HepG2 (cell line): ENCODE measurements at regions not wholly inside any gene's neighbourhood (a gene's known extent, or its start where the extent isn't known, plus 50 kb on each side); places are given as distances from the start of the nearest gene placed in this dataset.

Experiments
- ATAC-seq: fragments of 200-7000 bp; cut with Tn5 transposase; 3 replicates; pipeline ENCODE4 v1.9.1; 2020; ENCODE audit warnings: mild to moderate bottlenecking, moderate library complexity
- BruUV-seq: library from RNA; stranded (reverse); fragments of 400-500 nt; replicated peaks from 2 replicates; lab custom pipeline; 2021; lab: Mats Ljungman, UMichigan
- CTCF ChIA-PET: fragments of 300-600 bp; formaldehyde crosslinking; extraction: SDS; loops from one replicate; lab custom pipeline; 2021; ENCODE audit warnings: low total read pairs, inconsistent platforms, low intra/inter-chr PET ratio; lab: Yijun Ruan, JAX
- POLR2A ChIA-PET: fragments of 350-600 bp; sonication (Branson Sonifier 250); formaldehyde crosslinking; loops from one replicate; lab custom pipeline; 2020; ENCODE audit warnings: antibody characterized with exemption, inconsistent platforms; lab: Yijun Ruan, JAX
- DNase-seq: peaks from one replicate; pipeline ENCODE4 v3.0.0-alpha.2; 2015; ENCODE audit warnings: low spot score
- FAIRE-seq: peaks from 3 replicates; lab custom pipeline; 2011; peaks lifted over from hg19 to GRCh38; lab: Jason Lieb, UNC
- H2AFZ ChIP-seq: one replicate; pipeline ENCODE4 v1.6.1; 2011; ENCODE audit warnings: low read length, inconsistent platforms
- H3K27ac ChIP-seq: fragments of 300-600 bp; 3 replicates; pipeline ENCODE4 v1.8.0; 2011; ENCODE audit warnings: mixed run types, mild to moderate bottlenecking, mixed read lengths, low read length, inconsistent platforms; ENCODE audit not compliant: insufficient read depth; ENCODE audit errors: extremely low read length
- H3K27me3 ChIP-seq, 2 experiments: fragments of 200-600 bp in 1 of 2; 2 replicates in 1 of 2; 3 replicates in 1 of 2; pipeline versions ENCODE4 v1.6.0 to v1.8.0; 2011; ENCODE audit warnings: low read length in 2 of 2, mild to moderate bottlenecking in 2 of 2, moderate library complexity in 2 of 2, inconsistent platforms in 1 of 2; ENCODE audit not compliant: insufficient read depth in 2 of 2, control insufficient read depth in 1 of 2
- H3K36me3 ChIP-seq, 2 experiments: fragments of 200-600 bp in 1 of 2; replicated peaks in 1 of 2; 2 replicates in 1 of 2; 3 replicates in 1 of 2; pipeline versions ENCODE4 v1.5.1 to v1.8.0; 2011; ENCODE audit warnings: low read length in 2 of 2, inconsistent platforms in 1 of 2; ENCODE audit not compliant: insufficient read depth in 2 of 2, control insufficient read depth in 1 of 2
- H3K4me1 ChIP-seq: 2 replicates; pipeline ENCODE4 v1.5.1; 2012; ENCODE audit warnings: low read length, inconsistent platforms; ENCODE audit not compliant: insufficient read depth
- H3K4me2 ChIP-seq: 2 replicates; pipeline ENCODE4 v1.6.0; 2011; ENCODE audit warnings: low read depth, low read length, inconsistent platforms
- H3K4me3 ChIP-seq, 3 experiments: fragments of 200-600 bp in 1 of 3; sonication (generic), shearing (Covaris generic) in 1 of 3; replicated peaks in 1 of 3; 2 replicates each; pipeline ENCODE4 v1.5.1; 2011 to 2016; ENCODE audit warnings: low read length in 3 of 3, inconsistent platforms in 2 of 3, low read depth in 2 of 3, mild to moderate bottlenecking in 2 of 3, control low read depth in 1 of 3, mixed read lengths in 1 of 3; ENCODE audit not compliant: insufficient read depth in 1 of 3
- H3K79me2 ChIP-seq: one replicate; pipeline ENCODE4 v1.6.1; 2011; ENCODE audit warnings: low read length, inconsistent platforms; ENCODE audit not compliant: insufficient read depth
- H3K9ac ChIP-seq: 2 replicates; pipeline ENCODE4 v1.6.0; 2011; ENCODE audit warnings: mild to moderate bottlenecking, low read depth, low read length, inconsistent platforms; ENCODE audit not compliant: insufficient read depth
- H3K9me3 ChIP-seq: 2 replicates; pipeline ENCODE4 v1.5.1; 2012; ENCODE audit warnings: mild to moderate bottlenecking, low read length
- H4K20me1 ChIP-seq: 2 replicates; pipeline ENCODE4 v1.6.0; 2011; ENCODE audit warnings: inconsistent platforms, mild to moderate bottlenecking, low read length, moderate library complexity; ENCODE audit not compliant: insufficient read depth
- ATF3 ChIP-seq: sonication (generic); formaldehyde crosslinking; IDR thresholded peaks from 2 replicates; pipeline ENCODE4 v1.4.0; 2020; ENCODE audit warnings: missing genetic modification reagents
- CBX2 ChIP-seq, 2 experiments: fragments of 200-600 bp in 1 of 2; sonication (generic); formaldehyde crosslinking in 1 of 2; IDR thresholded peaks; 2 replicates each; pipeline versions ENCODE4 v1.7.0 to v1.8.1; 2018 to 2022; ENCODE audit warnings: low read depth in 2 of 2, low read length in 1 of 2, mild to moderate bottlenecking in 1 of 2, missing genetic modification reagents in 1 of 2
- MXI1 ChIP-seq: IDR thresholded peaks from 3 replicates; pipeline ENCODE4 v1.6.1; 2012; ENCODE audit warnings: low read depth, low read length, inconsistent platforms, borderline replicate concordance
- NR1H2 ChIP-seq: sonication (generic); formaldehyde crosslinking; IDR thresholded peaks from 2 replicates; pipeline ENCODE4 v1.8.1; 2022; ENCODE audit warnings: low read depth, missing genetic modification reagents, borderline replicate concordance
- SMC3 ChIP-seq: IDR thresholded peaks from 2 replicates; pipeline ENCODE4 v1.6.1; 2011; ENCODE audit warnings: low read length, improper control_type of control experiment
- TFAP4 ChIP-seq: sonication (generic); IDR thresholded peaks from 2 replicates; pipeline ENCODE4 v1.6.1; 2016; ENCODE audit warnings: low read depth, borderline replicate concordance
- TMF1 ChIP-seq: sonication (generic); formaldehyde crosslinking; IDR thresholded peaks from 2 replicates; pipeline ENCODE4 v1.8.1; 2022; ENCODE audit warnings: low read depth, missing genetic modification reagents
- ZNF121 ChIP-seq: sonication (generic); formaldehyde crosslinking; IDR thresholded peaks from 2 replicates; pipeline ENCODE4 v1.5.0; 2020; ENCODE audit warnings: mild to moderate bottlenecking, missing genetic modification reagents
- ZNF207 ChIP-seq: fragments of 450-650 bp; IDR thresholded peaks from 2 replicates; pipeline ENCODE4 v1.6.1; 2016; ENCODE audit warnings: antibody characterized with exemption, borderline replicate concordance
- ZNF720 ChIP-seq: sonication (generic); formaldehyde crosslinking; IDR thresholded peaks from 2 replicates; pipeline ENCODE4 v1.4.0; 2020; ENCODE audit warnings: missing genetic modification reagents
- ZSCAN12 ChIP-seq: sonication (generic); formaldehyde crosslinking; IDR thresholded peaks from 2 replicates; pipeline ENCODE4 v1.9.0; 2021; ENCODE audit warnings: mild to moderate bottlenecking, missing genetic modification reagents
- WGBS: methylation state at CpG from one replicate; pipeline ENCODE4 v1.1.6; 2017; ENCODE audit warnings: low lambda C conversion rate; 5-methylcytosine and 5-hydroxymethylcytosine counted together
- in situ Hi-C: cut with HindIII; loops from 2 replicates; pipeline ENCODE4 v1.10.0; 2017; ENCODE audit warnings: low pct_unique_long_range_greater_than_20kb; ENCODE audit not compliant: extremely low pct_ligation_motif_present
- intact Hi-C: fragments of 100-400 bp; cut with micrococcal nuclease; formaldehyde crosslinking; loops from one replicate; pipeline ENCODE4 v1.10.0; 2022; ENCODE audit not compliant: unreplicated experiment
- TF ChIP-seq, protein P1 (sequence below): sonication (generic); formaldehyde crosslinking; IDR thresholded peaks from 2 replicates; pipeline ENCODE4 v1.8.0; 2022; ENCODE audit warnings: missing genetic modification reagents, low read depth, mild to moderate bottlenecking, borderline replicate concordance
- TF ChIP-seq, protein P2 (sequence below): sonication (generic); formaldehyde crosslinking; conservative IDR thresholded peaks from 2 replicates; pipeline ENCODE4 v1.5.0; 2020; ENCODE audit warnings: missing genetic modification reagents
- TF ChIP-seq, protein P3 (sequence below): sonication (generic); formaldehyde crosslinking; conservative IDR thresholded peaks from 2 replicates; pipeline ENCODE4 v1.4.0; 2020; ENCODE audit warnings: missing genetic modification reagents
- TF ChIP-seq, protein P4 (sequence below): sonication (generic); formaldehyde crosslinking; IDR thresholded peaks from 2 replicates; pipeline ENCODE4 v1.5.0; 2020; ENCODE audit warnings: missing genetic modification reagents
- TF ChIP-seq, protein P5 (sequence below): sonication (generic); formaldehyde crosslinking; IDR thresholded peaks from 2 replicates; pipeline ENCODE4 v1.4.0; 2020; ENCODE audit warnings: missing genetic modification reagents, borderline replicate concordance

- H2AFZ ChIP-seq = peak overlapping the region; percentile 77
- H3K9me3 ChIP-seq = no peaks in the 10 kb centered on the region
- H3K79me2 ChIP-seq = no peaks in the 10 kb centered on the region
- WGBS = 75% methylated on average over 5 of the region's 5 CpGs
- in situ Hi-C loops = loop anchor here (5.0 kb wide), 1 partner anchor 199 kb away; no protein-coding TSS in a partner anchor
- POLR2A ChIA-PET = interaction anchor here (0.9 to 1.3 kb wide), 2 partner anchors 36 to 199 kb away, joined by 3 to 4 read pairs; no protein-coding TSS in a partner anchor
- no peaks in the 10 kb centered on the region for H3K27me3 ChIP-seq
- peak; percentile 23 for FAIRE-seq
- H3K4me3 ChIP-seq = no peak overlapping the region
- no peaks in the 10 kb centered on the region for H3K36me3 ChIP-seq
- H3K4me1 ChIP-seq = peaks cover 80% of the 10 kb centered on the region
- intact Hi-C loops = loop anchor here (5.0 kb wide), 1 partner anchor 66 kb away; no protein-coding TSS in a partner anchor
- no peaks in the 10 kb centered on the region for H4K20me1 ChIP-seq
- peak; percentile 13 for DNase-seq
- H3K27ac ChIP-seq = peak overlapping the region; percentile 43
- H3K4me2 ChIP-seq = no peak overlapping the region
- no TSS peak for BruUV-seq
- ATAC-seq = no peak
- H3K9ac ChIP-seq = no peak overlapping the region
- CTCF ChIA-PET = interaction anchor here (1.8 to 2.0 kb wide), 2 partner anchors 67 to 245 kb away, joined by 4 to 8 read pairs; no protein-coding TSS in a partner anchor
- TF ChIP-seq CBX2 (IDR thresholded peaks at IDR 0.05; ENCODE audit: low read depth, low read length) = no peak
- no peak for TF ChIP-seq CBX2 (CRISPR knock-in tag; IDR thresholded peaks at IDR 0.05; ENCODE audit: low read depth)
- no peak for TF ChIP-seq ZNF207
- TF ChIP-seq ATF3 (CRISPR knock-in tag) = no peak
- TF ChIP-seq NR1H2 (CRISPR knock-in tag) = no peak
- TF ChIP-seq MXI1 = no peak
- TF ChIP-seq SMC3 = peak; percentile 16; the same call in 1 of the 2 replicates
- TF ChIP-seq, protein P1, sequence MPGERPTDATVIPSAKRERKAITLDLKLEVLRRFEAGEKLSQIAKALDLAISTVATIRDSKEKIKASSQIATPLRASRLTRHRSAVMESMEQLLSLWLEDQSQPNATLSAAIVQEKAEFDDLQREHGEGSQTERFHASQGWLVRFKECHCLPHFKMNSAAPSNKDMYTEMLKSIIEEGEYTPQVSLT (CRISPR knock-in tag) = no peak
- TF ChIP-seq, protein P2, sequence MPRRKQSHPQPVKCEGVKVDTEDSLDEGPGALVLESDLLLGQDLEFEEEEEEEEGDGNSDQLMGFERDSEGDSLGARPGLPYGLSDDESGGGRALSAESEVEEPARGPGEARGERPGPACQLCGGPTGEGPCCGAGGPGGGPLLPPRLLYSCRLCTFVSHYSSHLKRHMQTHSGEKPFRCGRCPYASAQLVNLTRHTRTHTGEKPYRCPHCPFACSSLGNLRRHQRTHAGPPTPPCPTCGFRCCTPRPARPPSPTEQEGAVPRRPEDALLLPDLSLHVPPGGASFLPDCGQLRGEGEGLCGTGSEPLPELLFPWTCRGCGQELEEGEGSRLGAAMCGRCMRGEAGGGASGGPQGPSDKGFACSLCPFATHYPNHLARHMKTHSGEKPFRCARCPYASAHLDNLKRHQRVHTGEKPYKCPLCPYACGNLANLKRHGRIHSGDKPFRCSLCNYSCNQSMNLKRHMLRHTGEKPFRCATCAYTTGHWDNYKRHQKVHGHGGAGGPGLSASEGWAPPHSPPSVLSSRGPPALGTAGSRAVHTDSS (CRISPR knock-in tag) = no peak
- peak; percentile 38; the same call in 1 of the 2 replicates for TF ChIP-seq TFAP4
- TF ChIP-seq, protein P3, sequence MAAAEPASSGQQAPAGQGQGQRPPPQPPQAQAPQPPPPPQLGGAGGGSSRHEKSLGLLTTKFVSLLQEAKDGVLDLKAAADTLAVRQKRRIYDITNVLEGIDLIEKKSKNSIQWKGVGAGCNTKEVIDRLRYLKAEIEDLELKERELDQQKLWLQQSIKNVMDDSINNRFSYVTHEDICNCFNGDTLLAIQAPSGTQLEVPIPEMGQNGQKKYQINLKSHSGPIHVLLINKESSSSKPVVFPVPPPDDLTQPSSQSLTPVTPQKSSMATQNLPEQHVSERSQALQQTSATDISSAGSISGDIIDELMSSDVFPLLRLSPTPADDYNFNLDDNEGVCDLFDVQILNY (CRISPR knock-in tag) = no peak
- TF ChIP-seq ZNF121 = peak; percentile 68; the same call in 1 of the 2 replicates
- TF ChIP-seq ZNF720 (CRISPR knock-in tag) = no peak
- TF ChIP-seq ZSCAN12 (CRISPR knock-in tag) = no peak
- no peak for TF ChIP-seq TMF1 (CRISPR knock-in tag)
- TF ChIP-seq, protein P4, sequence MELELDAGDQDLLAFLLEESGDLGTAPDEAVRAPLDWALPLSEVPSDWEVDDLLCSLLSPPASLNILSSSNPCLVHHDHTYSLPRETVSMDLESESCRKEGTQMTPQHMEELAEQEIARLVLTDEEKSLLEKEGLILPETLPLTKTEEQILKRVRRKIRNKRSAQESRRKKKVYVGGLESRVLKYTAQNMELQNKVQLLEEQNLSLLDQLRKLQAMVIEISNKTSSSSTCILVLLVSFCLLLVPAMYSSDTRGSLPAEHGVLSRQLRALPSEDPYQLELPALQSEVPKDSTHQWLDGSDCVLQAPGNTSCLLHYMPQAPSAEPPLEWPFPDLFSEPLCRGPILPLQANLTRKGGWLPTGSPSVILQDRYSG (CRISPR knock-in tag) = no peak
- TF ChIP-seq, protein P5, sequence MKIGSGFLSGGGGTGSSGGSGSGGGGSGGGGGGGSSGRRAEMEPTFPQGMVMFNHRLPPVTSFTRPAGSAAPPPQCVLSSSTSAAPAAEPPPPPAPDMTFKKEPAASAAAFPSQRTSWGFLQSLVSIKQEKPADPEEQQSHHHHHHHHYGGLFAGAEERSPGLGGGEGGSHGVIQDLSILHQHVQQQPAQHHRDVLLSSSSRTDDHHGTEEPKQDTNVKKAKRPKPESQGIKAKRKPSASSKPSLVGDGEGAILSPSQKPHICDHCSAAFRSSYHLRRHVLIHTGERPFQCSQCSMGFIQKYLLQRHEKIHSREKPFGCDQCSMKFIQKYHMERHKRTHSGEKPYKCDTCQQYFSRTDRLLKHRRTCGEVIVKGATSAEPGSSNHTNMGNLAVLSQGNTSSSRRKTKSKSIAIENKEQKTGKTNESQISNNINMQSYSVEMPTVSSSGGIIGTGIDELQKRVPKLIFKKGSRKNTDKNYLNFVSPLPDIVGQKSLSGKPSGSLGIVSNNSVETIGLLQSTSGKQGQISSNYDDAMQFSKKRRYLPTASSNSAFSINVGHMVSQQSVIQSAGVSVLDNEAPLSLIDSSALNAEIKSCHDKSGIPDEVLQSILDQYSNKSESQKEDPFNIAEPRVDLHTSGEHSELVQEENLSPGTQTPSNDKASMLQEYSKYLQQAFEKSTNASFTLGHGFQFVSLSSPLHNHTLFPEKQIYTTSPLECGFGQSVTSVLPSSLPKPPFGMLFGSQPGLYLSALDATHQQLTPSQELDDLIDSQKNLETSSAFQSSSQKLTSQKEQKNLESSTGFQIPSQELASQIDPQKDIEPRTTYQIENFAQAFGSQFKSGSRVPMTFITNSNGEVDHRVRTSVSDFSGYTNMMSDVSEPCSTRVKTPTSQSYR (CRISPR knock-in tag) = no peak
These were observed 193.9 kb upstream of the TPM1 start for GRCh38 chr15:62848632-62849050.
